ENCODE measurements at regions not wholly inside any gene's neighbourhood (a gene's known extent, or its start where the extent isn't known, plus 50 kb on each side); places are given as distances from the start of the nearest gene placed in this dataset.
"Not testable (repeated sequence)": the region's sequence is repeated elsewhere in the genome, so short reads cannot be mapped to it uniquely, and the experiment has no call there.

DNA sequence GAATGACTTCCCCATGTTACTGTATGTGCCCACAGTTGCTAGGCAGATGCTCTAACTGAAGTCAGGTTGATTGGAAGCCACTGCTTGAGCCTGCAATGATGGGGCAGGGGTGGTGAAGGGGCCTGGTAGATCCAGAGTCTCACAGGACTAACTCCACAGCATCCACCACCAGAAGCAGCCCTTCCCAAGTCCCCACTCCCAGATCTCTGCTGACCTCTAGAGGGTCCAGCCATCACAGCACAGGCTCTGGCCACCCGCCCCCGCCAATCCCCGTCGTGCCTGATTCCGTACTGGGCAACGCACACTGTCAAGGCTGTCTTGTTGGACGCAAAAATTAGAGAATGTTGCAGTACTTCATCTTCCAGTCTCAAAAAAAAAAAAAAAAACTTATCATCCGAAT lies 136.8 kb upstream of the PDE1C start:
- DNase-seq (ENCODE audit: low read depth), result peak; percentile 12
- peak; percentile 20 for TF ChIP-seq CTCF (IDR thresholded peaks at IDR 0.05; ENCODE audit: low read length, missing control alignments)
- no peak overlapping the region for H3K4me3 ChIP-seq (replicated peaks; ENCODE audit: low read depth, low read length)

GRCh38 chr7:32206488-32206887 lies 136.3 kb upstream of the PDE1C start:
- no peak overlapping the region for H3K4me3 ChIP-seq (replicated peaks; ENCODE audit: low read depth, low read length)
- no peak for DNase-seq (ENCODE audit: low read depth)
- no peak for TF ChIP-seq CTCF (IDR thresholded peaks at IDR 0.05; ENCODE audit: low read length, missing control alignments)

DNA sequence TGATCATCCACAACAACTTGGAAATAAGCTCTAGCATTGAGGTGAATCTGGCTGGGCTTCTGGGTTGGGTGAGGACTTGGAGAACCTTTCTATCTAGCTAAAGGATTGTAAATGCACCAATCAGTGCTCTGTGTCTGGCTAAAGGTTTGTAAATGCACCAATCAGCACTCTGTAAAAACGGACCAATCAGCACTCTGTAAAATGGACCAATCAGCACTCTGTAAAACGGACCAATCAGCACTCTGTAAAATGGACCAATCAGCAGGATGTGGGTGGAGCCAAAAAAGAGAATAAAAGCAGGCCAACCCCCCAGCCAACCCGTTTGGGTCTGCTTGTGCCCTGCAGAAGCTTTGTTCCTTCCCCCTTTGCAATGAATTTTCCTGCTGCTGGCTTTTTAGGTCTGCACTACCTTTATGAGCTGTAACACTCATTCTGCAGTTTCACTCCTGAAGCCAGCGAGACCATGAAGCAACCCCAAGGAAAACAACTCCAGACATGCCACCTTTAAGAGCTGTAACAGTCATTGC lies 135.2 kb upstream of the PDE1C start:
- not testable (repeated sequence) for H3K4me3 ChIP-seq (replicated peaks; ENCODE audit: low read depth, low read length); DNase-seq (ENCODE audit: low read depth)

DNA sequence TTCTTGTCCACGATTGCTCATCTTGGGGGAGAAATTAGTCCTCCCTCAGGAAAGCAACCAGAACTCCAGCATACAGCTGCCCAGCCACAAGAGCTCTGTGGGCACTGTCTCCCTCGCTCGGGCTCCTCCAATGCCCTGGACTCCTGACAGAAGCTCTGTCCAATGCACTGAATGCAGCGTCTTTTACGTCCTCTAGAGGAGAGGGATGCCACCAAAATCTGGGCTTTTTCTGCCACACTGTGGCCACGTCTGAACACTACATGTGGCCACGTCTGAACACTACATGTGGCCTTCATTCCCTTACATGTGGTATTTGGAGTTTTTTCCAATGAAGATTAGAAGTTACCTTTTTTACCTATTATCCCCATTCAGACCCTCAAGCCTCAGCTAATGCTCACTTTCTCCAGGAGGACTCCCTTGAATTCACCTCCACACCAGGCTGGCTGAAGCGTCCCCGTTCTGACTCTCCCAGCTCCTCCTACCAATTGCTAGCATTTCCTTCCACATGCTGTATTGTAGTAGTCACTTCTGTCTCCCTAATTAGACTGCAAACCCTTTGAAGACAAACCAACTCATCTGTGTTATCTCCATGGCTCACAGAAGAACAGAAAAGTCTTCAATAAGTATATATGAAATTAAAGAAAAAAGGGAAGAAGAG lies 134.3 kb upstream of the PDE1C start:
- H3K4me3 ChIP-seq (replicated peaks; ENCODE audit: low read depth, low read length), result peak overlapping the region; percentile 10
- peak; percentile 74 for TF ChIP-seq CTCF (IDR thresholded peaks at IDR 0.05; ENCODE audit: low read length, missing control alignments)
- peak; percentile 81 for DNase-seq (ENCODE audit: low read depth)

DNA sequence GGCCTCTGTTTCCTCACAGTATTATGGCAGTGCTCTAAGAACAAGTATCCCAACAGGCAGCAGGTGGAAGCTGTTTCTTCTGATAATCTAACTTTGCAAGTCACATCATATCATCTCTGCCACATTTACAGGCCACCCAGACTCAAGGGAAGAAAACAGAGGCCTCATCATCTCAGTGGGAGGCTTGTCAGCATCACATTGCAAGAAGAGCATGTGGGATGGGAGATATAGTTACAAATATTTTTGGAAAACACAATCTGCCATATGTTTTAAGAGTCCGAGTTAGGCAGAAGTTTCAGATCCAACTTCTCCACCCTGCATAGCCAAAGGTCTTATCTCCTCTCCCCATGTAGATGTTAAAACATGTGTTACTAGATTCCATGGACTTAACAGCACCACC lies 130.4 kb upstream of the PDE1C start:
- no peak for DNase-seq (ENCODE audit: low read depth)
- no peak for TF ChIP-seq CTCF (IDR thresholded peaks at IDR 0.05; ENCODE audit: low read length, missing control alignments)
- H3K4me3 ChIP-seq (replicated peaks; ENCODE audit: low read depth, low read length), result no peak overlapping the region

GRCh38 chr7:32194537-32194936 lies 124.3 kb upstream of the PDE1C start:
- no peak overlapping the region for H3K4me3 ChIP-seq (replicated peaks; ENCODE audit: low read depth, low read length)
- DNase-seq (ENCODE audit: low read depth), result no peak
- no peak for TF ChIP-seq CTCF (IDR thresholded peaks at IDR 0.05; ENCODE audit: low read length, missing control alignments)

DNA sequence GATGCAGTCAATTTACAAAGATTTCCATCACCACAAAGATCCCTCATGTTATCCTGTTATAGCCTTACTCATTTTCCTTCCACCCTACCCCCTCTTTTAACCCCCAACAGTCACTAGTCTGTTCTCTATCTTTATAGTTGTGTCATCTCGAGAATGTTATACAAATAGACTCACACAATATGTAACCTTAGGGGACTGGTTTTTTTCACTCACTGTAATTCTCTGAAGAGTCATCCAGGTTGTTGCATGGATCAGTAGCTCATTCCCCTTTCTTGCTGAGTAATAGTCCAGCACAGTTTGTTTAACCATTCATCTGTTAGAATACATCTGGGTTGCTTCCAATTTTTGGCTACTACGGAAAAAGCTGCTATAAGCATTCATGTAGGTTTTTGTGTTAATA lies 121.1 kb upstream of the PDE1C start:
- no peak for DNase-seq (ENCODE audit: low read depth)
- no peak overlapping the region for H3K4me3 ChIP-seq (replicated peaks; ENCODE audit: low read depth, low read length)
- no peak for TF ChIP-seq CTCF (IDR thresholded peaks at IDR 0.05; ENCODE audit: low read length, missing control alignments)
